ENCODE measurements at regions not wholly inside any gene's neighbourhood (a gene's known extent, or its start where the extent isn't known, plus 50 kb on each side); places are given as distances from the start of the nearest gene placed in this dataset.
"Not testable (repeated sequence)": the region's sequence is repeated elsewhere in the genome, so short reads cannot be mapped to it uniquely, and the experiment has no call there.

- TF ChIP-seq CTCF (IDR thresholded peaks at IDR 0.05; ENCODE audit: borderline replicate concordance, insufficient read depth, low read depth, low read length) = no peak
- H3K4me3 ChIP-seq (ENCODE audit: low read depth, low read length) = no peak overlapping the region
These were observed 55.9 kb upstream of the ATP5PO start for GRCh38 chr21:33971492-33972013.

- no peak overlapping the region for H3K4me3 ChIP-seq (ENCODE audit: low read depth, low read length)
- TF ChIP-seq CTCF (IDR thresholded peaks at IDR 0.05; ENCODE audit: borderline replicate concordance, insufficient read depth, low read depth, low read length) = no peak
These were observed 54.0 kb upstream of the ATP5PO start for GRCh38 chr21:33969581-33969980.

- TF ChIP-seq CTCF (IDR thresholded peaks at IDR 0.05; ENCODE audit: borderline replicate concordance, insufficient read depth, low read depth, low read length) = no peak
- H3K4me3 ChIP-seq (ENCODE audit: low read depth, low read length) = no peak overlapping the region
These were observed 53.4 kb upstream of the ATP5PO start for GRCh38 chr21:33968995-33969348.

GRCh38 chr21:33968080-33968994 lies 52.7 kb upstream of the ATP5PO start:
- TF ChIP-seq CTCF (IDR thresholded peaks at IDR 0.05; ENCODE audit: borderline replicate concordance, insufficient read depth, low read depth, low read length) = no peak
- H3K4me3 ChIP-seq (ENCODE audit: low read depth, low read length) = no peak overlapping the region

- TF ChIP-seq CTCF (IDR thresholded peaks at IDR 0.05; ENCODE audit: borderline replicate concordance, insufficient read depth, low read depth, low read length) = no peak
- H3K4me3 ChIP-seq (ENCODE audit: low read depth, low read length) = no peak overlapping the region
These were observed 51.5 kb upstream of the ATP5PO start for GRCh38 chr21:33967086-33967571.

GRCh38 chr21:33966324-33966949 lies 50.8 kb upstream of the ATP5PO start:
- H3K4me3 ChIP-seq (ENCODE audit: low read depth, low read length) = no peak overlapping the region
- TF ChIP-seq CTCF (IDR thresholded peaks at IDR 0.05; ENCODE audit: borderline replicate concordance, insufficient read depth, low read depth, low read length) = no peak

GRCh38 chr21:33965662-33966061 lies 50.1 kb upstream of the ATP5PO start:
- not testable (repeated sequence) for H3K4me3 ChIP-seq (ENCODE audit: low read depth, low read length)

All from GM12875 (cell line).